HG02970 (cell line): ENCODE measurements at regions not wholly inside any gene's neighbourhood (a gene's known extent, or its start where the extent isn't known, plus 50 kb on each side); places are given as distances from the start of the nearest gene placed in this dataset.

ENCODE experiments used
- ATAC-seq: cut with Tn5 transposase; IDR thresholded peaks from one replicate; pipeline ENCODE4 v1.9.1; 2021; ENCODE audit warnings: mild to moderate bottlenecking, moderate library complexity, moderate number of reproducible peaks; ENCODE audit not compliant: unreplicated experiment, low FRiP score

DNA sequence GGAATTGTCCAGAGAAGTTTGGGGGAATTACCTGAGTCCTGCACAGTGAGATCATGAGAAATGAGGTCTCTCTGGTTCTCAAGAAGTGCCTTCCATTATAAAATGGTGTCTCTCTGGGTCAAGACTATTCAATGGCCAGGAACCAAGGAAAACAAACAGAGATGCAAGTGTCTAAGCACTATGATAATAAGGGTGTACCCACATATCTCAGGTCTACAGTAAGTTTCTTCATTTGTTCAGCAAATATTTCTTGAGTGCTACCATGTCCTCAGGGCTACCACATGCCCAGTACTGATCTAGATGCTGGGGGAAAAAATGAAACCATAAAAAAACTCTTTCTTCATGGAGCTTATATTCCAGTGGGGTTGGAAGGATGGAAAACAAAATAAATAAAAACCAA is 170.0 kb downstream of the ACKR3 start:
- no peak for ATAC-seq

DNA sequence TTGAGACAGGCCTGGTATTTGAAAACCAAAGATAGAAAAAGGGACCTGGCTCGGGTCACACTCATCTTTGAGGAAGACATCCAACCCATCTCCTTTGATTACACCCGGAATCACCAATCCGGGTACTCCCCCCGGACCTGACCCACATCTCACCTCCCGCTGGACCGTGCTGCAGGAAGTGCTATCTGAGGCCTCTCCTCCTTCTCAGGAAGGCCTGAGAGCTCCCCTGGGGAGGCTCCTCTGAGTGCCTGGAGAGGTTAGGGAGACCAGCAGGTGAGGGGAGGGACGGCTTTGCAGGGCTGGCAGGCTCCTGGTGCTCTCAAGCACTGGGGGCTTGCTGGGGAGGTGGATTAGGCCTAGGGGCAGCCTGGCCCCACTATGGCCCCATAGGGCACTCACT is 170.9 kb downstream of the ACKR3 start:
- no peak for ATAC-seq

DNA sequence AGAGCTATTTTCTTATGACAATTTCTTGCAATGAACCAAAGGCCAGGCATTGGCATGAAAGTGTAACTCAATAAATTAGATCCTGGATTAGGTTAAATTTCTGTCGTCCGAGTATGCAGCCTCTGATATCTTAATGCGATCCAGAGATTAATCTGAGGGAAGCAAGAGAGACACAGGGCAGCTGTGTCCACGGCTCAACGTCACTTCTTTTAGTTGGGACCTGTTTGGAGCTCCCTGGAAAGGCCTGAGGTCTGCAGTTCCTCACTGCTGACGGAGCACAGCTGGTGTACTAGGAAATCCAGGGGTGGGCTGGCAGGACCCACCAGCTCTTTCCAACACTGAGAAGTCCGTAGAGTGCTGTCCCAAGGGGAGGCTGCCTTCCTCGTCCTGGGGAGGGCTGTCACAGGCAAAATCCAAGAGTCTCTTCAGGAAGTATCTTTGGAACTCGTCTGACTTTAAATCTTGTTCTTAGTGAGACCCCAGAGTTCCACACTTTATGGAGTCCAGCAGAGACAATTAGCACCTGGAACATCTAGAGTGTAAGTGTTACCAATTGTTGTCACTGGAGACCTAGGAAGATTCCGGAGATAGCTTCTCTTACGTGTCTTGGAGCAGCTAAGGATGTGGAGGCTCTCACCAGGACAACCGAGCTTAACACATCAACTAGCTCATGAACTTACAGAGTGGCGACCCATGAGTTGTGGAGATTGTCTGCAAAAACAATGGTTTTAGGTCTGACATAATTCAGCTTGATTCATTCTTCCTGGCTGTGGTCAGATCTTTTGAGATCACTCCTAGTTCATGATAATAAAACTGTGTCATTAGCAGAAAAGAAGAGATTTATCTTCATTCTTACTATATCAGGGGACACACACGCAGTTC is 173.7 kb downstream of the ACKR3 start:
- no peak for ATAC-seq

DNA sequence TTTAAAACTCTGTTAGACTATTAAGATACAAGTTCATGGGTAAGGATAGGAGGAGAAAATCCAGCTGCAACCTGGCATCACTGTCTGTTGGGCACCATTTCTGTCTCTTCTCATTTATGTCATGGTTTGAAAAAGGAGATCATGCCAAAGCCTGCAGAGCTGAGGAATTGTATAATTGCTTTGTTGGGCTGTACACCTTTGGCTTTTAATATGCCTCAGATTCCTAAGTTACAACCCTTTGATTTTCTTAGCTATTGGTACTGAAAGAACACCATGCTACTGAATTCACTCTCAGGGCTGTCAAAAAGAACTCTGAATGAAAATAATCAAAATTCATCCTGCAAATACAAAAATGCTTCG is 174.3 kb downstream of the ACKR3 start:
- ATAC-seq, result no peak

DNA sequence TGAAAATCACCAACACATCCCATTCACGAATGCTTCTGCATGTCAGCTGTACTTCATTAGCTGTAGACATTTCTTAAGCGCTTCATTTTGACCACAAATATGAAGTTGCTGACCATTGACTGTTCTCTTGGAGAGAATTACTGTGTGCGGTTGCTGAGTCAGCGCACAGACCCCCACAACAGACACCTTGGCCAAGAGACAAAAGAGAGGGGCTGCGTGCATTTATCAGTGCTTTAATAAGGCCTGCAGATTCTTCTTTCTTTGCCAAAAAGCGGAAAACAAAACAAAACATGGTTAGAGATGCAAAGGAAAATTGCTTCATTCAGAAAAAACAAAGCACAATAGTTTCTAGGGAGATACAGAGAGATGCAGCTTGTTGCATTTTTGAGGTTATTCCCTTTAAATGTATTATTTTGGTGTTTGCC is 174.7 kb downstream of the ACKR3 start:
- no peak for ATAC-seq

DNA sequence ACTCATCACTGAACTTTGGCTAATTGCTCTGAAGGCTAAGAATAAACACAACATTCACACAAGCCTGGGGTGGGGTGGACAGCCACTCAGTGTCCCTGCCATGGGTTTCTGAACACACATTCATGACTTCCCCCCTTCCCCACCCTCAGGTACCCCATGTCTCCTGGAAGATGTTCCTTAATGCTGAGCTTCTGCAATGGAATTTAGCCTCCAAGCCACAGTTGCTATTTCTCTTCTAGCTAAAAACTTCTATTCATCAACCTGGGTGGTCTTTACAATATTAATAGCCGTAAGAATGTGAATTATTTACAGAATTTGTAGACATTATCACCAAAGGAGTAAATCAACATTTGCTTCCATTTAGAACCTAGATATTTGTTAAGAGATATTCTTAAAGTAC is 175.1 kb downstream of the ACKR3 start:
- no peak for ATAC-seq

DNA sequence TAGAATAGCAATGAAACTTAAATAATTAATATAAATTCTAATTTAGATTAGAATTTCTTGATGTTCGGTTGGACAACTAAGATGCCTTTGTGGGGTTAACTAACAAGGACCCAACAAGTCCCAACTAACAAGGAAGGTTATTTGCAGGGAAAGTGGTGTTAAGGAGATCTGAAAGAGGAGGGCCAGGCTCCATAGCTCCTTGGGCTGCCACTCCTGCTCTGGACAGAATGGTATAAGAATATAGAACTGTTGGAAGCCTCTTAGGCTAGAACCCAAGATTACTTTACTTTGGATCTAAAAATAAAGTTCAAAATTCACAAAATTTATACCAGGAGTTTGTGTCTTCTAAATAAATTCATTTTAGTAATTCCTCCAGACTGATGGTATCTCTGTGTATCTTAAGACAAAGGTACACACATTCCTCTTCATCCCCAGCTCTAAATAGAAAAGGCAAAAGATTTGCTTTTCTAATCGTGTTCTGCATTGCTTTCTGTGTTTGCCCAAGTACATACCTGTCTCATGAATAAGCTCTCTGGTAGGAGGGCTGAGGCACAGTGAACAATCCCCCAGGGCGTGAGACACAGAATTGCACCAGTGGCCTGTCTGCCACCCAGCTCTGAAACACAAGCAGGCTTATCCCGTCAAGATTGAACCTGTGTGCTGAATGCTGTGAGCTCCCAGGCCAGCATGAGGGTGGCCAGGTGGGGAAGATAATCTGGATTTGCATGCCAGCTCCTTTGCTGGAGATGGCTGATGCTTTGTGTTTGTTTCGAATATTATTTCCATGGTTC is 176.0 kb downstream of the ACKR3 start:
- ATAC-seq, result no peak

DNA sequence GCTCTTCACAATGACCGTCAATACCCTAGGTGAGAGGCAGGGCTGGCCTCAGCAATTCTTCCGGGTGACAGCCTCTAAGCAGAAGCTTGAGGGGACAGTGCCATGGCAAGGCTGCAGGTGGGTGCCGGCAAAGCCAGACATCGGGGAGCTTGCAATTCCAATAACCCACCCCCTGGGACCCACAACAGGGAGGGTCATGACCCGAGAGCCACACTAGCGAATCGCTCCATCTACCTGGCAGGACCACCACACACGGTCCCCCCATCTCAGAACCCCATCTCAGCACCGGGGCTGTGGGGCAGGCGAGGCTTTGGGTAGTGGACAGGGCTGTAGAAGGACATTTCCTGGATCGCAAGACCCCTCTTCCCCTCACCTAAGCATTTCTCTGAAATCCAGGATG is 177.2 kb downstream of the ACKR3 start:
- ATAC-seq, result no peak

DNA sequence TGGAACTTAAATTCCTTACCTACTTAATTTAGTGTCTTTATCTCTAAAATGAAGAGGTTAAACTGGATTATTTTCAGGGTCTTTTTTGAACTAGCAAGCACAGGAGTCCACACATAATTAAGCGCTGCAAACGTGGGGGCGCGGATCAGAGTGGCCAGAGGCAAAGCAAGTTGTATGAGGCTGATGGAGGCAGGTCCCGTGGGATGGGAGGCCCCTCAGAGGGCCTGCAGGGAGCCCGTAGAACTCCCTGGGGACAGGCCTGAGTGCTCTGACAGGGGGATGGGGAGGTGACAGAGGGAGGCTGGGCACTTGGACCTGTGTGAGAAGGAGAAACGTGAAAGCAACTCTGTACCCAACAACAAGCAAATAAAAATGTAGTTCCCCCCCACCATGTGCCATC is 177.8 kb downstream of the ACKR3 start:
- ATAC-seq, result no peak

DNA sequence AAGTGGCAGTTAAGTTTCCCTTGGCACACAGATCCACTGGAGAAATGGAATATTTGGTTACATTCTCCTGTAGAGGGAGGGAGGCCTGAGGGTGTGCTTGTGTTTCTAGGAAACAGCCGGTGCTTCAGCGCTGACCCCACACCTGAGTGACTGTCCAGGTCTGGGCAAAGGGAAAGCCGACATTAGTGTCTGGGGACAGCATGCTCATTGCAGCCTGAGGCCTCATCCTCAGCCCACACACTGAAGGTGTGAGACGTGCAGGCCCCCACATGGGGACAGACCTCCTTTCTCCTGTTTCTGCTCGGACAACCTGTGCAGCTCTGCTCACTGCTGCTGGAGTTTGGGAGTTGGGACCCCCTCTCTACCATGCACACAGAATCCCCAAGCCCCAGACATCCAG is 178.3 kb downstream of the ACKR3 start:
- ATAC-seq, result no peak

DNA sequence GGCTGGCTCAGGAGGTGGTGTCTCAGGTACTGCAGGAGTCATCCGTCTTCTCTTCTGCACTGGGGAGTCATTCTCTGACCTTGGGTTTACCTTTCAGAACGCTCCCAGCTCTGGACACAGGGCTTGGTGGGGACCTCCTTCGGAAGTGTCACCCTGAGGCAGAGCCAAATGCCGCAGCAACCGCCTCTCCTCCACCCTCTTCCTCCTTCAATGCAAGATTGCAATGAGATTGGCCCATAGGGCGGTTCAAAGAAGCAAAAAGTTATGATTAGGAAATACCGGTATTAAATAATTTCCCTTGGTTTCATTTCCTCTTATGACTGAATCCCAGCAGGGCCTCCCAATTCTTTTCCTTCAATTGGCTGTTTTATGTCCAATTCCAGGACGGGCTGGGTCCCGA is 178.8 kb downstream of the ACKR3 start:
- no peak for ATAC-seq

DNA sequence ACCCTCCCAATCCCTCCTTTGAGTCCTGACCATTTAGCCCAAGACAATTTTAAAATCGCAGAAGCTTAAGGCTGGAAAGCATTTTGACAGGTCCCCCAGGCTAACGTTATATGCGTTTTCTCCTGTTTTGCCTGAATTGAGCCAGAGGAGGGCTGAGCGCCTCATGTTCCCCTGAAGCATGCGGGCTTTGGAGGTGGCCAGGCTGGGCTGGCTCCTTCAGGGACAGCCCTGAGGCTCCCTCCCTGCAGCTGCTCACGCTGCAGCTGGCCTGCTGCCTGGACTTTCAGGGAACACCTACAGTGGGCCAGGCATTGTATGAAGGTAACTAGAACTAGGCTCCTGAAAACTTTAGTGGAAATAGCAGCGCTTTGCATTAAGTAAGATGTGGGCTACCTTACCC is 179.2 kb downstream of the ACKR3 start:
- ATAC-seq, result no peak

DNA sequence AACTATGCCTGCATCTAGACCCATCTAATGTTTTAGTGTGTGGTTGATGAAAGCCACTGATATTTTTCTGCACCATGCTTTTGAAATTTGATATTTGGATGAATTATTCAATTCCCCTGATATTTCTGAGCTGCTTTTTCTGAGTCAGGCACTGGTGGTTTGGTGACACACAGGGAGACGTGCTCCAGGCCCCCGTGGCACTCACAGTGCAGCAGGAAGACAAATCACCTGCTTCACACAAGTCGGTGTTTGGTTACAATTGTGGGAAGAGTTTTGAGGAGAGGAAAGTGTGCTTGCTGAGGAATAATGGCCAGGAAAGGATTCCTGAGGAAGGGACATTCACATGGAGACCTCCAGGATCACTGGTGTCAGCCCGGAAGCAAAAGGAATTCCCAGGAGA is 179.7 kb downstream of the ACKR3 start:
- ATAC-seq, result no peak

DNA sequence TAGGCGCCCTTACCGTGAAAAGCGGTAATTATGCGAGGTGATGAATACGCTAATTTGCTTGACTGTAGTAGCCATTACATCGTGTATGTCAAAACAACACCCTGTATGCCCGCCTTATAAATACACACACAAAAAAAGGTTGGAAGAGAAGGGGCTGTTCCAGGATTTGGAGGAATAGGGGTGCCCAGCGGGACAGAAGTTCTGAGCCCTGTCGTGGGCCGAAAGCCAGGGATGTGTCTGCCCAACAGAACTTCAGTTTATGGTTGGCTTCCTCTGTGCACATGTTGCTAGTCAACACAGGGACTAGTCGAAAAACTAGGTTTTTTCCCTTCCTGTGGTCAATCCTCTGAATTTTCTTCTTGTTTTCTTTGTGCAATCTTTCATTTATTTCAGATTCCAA is 182.5 kb downstream of the ACKR3 start:
- no peak for ATAC-seq

DNA sequence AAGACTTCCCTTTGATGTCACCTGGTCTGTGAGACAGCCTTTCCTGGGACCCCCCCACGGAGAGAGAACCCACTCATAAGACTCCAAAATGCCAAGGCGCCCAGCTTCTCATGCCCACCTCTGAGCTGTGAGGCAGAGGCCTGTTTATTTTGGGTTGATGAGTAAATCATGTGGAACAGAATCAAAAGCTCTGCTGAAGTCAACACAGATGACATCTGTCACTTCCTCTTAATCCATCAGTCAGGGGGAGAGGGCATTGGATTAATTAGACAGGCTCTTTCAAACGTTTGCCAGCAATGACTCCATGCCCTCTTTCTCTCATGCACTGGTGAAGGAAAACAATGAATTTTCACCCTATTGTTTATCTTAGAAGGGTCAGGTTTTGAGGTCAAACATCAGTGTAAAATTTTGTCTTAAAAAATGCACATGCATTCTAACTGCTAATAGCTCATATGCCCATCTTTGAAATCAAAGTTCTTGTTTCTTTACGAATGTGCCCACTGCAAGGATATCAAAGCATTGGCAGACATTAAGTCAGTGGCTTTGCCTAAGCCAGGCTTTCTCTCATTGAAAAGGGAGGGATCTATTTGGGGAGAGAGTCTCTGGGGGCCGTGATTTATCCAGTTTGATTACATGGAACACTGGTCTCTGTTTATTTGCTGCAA is 184.1 kb downstream of the ACKR3 start:
- ATAC-seq, result no peak

DNA sequence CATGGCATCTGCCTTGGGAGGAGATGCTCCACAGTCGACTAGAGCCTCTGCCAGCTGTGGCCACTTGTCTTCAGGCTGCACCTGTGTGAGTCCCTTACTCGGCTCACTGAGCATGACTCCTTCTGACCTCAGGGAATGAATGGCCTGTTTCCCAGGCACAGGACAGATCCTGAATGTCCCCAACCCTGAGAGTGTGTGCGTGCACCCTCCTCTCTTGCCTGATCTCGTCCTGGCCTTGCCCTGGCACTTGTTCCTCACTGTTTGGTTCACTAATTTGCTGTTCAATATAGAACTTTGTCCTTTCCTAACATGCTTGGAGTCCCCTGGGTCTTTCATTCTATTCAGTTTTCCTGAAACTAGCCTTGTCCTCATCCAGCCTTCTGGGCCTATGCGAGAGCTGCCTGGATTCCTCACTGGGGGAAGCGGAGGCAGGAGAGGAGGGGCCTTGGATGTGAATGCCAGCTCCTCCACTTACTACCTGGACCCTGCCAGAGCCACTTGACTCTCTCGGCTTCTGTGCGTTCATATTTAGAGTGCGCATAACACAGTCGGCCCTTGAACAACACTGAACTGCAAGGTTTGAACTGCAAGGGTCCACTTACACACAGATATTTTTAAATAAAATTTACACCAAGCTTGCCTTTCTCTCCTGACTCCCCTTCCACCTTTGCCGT is 184.8 kb downstream of the ACKR3 start:
- ATAC-seq, result no peak

DNA sequence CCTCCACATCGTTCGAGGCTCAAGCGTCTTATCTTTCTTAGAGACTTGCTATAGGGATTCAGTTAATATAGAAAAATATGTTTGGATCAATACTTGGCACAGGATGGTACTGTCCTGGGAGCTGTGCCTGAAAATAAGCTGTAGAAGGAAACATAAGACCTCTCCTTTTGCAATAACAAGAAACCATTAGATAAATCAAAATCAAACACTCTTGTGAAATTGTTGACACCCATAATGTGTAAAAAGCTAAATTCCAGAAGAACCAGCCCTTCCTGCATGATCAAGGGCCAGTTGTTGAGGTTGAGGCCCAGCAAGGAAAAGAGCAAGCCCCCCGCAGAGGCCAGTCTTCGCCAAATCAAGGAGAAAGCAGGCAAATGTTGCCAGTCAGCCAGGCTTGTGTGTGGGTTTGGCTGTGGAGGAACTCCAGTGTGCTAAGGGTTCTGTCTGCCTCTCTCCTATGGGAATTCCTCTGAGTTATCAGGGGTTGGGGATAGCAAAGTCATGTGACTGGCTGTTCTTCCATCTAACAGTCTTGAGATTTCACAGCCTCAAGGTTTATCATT is 185.7 kb downstream of the ACKR3 start:
- no peak for ATAC-seq

DNA sequence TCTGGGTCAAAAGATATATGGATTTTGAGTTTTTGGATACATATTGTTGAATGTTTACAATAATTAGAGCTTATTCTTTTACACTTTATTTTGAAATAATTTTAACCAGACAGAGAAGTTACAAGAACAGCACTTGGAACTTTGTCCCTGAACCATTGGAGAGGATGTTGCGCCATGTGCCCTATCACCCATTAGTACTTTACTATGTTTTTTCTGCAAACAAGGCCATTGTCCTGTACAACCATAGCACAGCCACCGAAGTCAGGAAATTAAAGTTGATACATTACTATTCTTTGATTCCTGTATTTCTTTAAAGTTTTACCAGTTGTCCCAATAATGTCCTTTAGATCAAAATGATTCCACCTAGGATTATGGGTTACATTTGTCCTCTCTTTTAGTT is 188.8 kb downstream of the ACKR3 start:
- no peak for ATAC-seq

DNA sequence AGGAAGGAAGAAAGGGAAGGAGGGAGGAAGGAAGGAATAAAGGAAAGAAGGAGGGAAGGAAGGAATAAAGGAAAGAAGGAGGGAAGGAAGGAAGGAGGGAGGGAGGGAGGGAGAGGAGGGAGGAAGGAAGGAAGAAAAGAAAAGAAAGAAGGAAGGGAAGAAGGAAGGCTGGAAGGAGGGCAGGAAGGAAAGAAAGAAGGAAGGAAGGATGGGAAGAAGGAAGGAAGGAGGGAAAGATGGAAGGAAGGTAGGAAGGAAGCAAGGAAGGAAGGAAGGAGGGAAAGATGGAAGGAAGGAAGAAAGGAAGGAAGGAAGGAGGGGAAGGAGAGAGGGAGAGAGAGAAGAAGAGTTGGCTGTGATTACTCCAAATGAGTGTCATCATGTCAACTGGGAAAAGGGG is 190.6 kb downstream of the ACKR3 start:
- ATAC-seq, result no peak

DNA sequence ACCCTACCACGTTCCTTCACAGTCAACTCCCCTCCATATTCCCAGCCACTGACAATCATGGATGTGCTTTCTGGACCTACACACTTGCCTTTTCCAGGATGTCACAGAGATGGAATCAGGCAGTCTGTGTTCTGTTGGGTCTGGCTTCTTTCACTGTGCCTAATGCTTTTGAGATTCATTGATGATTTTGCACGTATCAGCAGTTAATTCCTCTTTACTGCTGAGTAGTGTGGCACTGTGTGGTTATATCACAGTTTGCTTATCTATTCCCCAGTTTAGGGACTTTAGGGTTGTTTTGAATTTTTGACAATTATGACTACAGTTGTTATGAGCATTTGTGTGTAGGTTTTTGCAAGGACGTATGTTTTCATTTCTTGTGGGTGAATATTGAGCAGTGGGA is 191.7 kb downstream of the ACKR3 start:
- no peak for ATAC-seq

DNA sequence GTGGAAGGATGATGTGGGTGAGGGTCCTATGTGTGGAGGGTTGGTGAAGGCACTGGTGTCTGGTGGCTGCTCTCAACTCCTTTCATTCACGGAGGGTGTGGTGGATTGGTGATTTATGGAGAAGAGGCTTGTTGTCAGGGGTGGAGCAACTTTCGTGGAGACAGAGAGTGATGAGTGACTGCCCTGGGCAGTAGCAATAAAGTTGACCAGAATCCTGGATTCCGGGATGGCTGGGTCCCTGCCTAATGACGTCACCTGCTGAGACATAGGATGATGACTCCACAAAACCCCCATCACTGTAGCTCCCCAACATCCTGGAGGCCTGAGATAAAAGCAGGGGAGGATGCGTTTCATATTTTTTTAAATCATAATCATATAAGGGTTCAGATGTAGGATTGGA is 193.0 kb downstream of the ACKR3 start:
- no peak for ATAC-seq
